Liver (tissue), 3 donors: ENCODE measurements at regions not wholly inside any gene's neighbourhood (a gene's known extent, or its start where the extent isn't known, plus 50 kb on each side); places are given as distances from the start of the nearest gene placed in this dataset.

Source experiments
- EGR1 ChIP-seq, 2 donors: IDR thresholded peaks; 2 replicates each; pipeline ENCODE4 v1.6.1; 2016 to 2018; ENCODE audit warnings: antibody characterized with exemption in 2 of 2, low read depth in 2 of 2
- FOXA1 ChIP-seq: IDR thresholded peaks from 2 replicates; pipeline ENCODE4 v1.6.1; 2016; ENCODE audit warnings: antibody characterized with exemption
- GABPA ChIP-seq, 2 donors: IDR thresholded peaks in 1 of 2; conservative IDR thresholded peaks in 1 of 2; 2 replicates each; pipeline ENCODE4 v1.6.1; 2016; ENCODE audit warnings: antibody characterized with exemption in 2 of 2, mild to moderate bottlenecking in 1 of 2, moderate library complexity in 1 of 2
- JUND ChIP-seq, 2 donors: IDR thresholded peaks; 2 replicates each; pipeline ENCODE4 v1.6.1; 2016; ENCODE audit warnings: antibody characterized with exemption in 2 of 2
- RAD21 ChIP-seq, 2 donors: IDR thresholded peaks; 2 replicates each; pipeline ENCODE4 v1.6.1; 2016; ENCODE audit warnings: antibody characterized with exemption in 2 of 2, mild to moderate bottlenecking in 2 of 2
- REST ChIP-seq: IDR thresholded peaks from 2 replicates; pipeline ENCODE4 v1.6.1; 2016; ENCODE audit warnings: antibody characterized with exemption, mild to moderate bottlenecking
- RXRA ChIP-seq, 2 donors: IDR thresholded peaks; 2 replicates each; pipeline ENCODE4 v1.6.1; 2017 to 2018; ENCODE audit warnings: antibody characterized with exemption in 2 of 2, mild to moderate bottlenecking in 1 of 2
- SP1 ChIP-seq: IDR thresholded peaks from 2 replicates; pipeline ENCODE4 v1.6.1; 2018; ENCODE audit warnings: antibody characterized with exemption, mild to moderate bottlenecking
- TAF1 ChIP-seq: conservative IDR thresholded peaks from 2 replicates; pipeline ENCODE4 v1.6.1; 2016; ENCODE audit warnings: antibody characterized with exemption, mild to moderate bottlenecking
- YY1 ChIP-seq: IDR thresholded peaks from 2 replicates; pipeline ENCODE4 v1.6.1; 2016; ENCODE audit warnings: antibody characterized with exemption, mild to moderate bottlenecking
- TF ChIP-seq, protein P1 (sequence below): IDR thresholded peaks from 2 replicates; pipeline ENCODE4 v1.6.1; 2016; ENCODE audit warnings: antibody characterized with exemption
- TF ChIP-seq, protein P2 (sequence below): fragments of 150-350 bp; IDR thresholded peaks from 2 replicates; pipeline ENCODE4 v1.5.1; 2017; ENCODE audit warnings: improper control_type of control experiment, low read depth, low read length; ENCODE audit not compliant: missing input control
- donor health status: healthy.
- donor health status: healthy.

- TF ChIP-seq, protein P1, sequence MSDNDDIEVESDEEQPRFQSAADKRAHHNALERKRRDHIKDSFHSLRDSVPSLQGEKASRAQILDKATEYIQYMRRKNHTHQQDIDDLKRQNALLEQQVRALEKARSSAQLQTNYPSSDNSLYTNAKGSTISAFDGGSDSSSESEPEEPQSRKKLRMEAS: no peak
- TF ChIP-seq YY1 (no peak), RXRA (IDR thresholded peaks at IDR 0.05) (no peak), FOXA1 (no peak), SP1 (no peak), REST (no peak), TAF1 (no peak), GABPA (IDR thresholded peaks at IDR 0.05 in 1 of 2, conservative IDR thresholded peaks at IDR 0.05 in 1 of 2) (no peak), EGR1 (IDR thresholded peaks at IDR 0.05; ENCODE audit: low read depth in 2 of 2) (no peak), RAD21 (IDR thresholded peaks at IDR 0.05) (no peak), JUND (IDR thresholded peaks at IDR 0.05) (no peak)
- TF ChIP-seq, protein P2, sequence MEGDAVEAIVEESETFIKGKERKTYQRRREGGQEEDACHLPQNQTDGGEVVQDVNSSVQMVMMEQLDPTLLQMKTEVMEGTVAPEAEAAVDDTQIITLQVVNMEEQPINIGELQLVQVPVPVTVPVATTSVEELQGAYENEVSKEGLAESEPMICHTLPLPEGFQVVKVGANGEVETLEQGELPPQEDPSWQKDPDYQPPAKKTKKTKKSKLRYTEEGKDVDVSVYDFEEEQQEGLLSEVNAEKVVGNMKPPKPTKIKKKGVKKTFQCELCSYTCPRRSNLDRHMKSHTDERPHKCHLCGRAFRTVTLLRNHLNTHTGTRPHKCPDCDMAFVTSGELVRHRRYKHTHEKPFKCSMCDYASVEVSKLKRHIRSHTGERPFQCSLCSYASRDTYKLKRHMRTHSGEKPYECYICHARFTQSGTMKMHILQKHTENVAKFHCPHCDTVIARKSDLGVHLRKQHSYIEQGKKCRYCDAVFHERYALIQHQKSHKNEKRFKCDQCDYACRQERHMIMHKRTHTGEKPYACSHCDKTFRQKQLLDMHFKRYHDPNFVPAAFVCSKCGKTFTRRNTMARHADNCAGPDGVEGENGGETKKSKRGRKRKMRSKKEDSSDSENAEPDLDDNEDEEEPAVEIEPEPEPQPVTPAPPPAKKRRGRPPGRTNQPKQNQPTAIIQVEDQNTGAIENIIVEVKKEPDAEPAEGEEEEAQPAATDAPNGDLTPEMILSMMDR: no peak
These were observed 212.0 kb downstream of the PRDM2 start for GRCh38 chr1:13911697-13912619.
